Thoracic aorta (tissue), 2 donors: ENCODE measurements at regions not wholly inside any gene's neighbourhood (a gene's known extent, or its start where the extent isn't known, plus 50 kb on each side); places are given as distances from the start of the nearest gene placed in this dataset.

Source experiments
- ATAC-seq: fragments of 150-250 bp; one replicate; pipeline ENCODE4 v1.8.0; 2017; ENCODE audit warnings: low read depth; ENCODE audit not compliant: insufficient number of reproducible peaks, low FRiP score
- DNase-seq: peaks from one replicate; pipeline ENCODE4 v3.0.0-alpha.2; 2020; ENCODE audit warnings: low spot score
- H3K27ac ChIP-seq, 2 donors: fragments of 200-600 bp; sonication (generic); 1 replicate in 1 of 2; 2 replicates in 1 of 2; pipeline ENCODE4 v1.5.1; 2016; ENCODE audit warnings: mild to moderate bottlenecking in 2 of 2, moderate library complexity in 2 of 2
- H3K27me3 ChIP-seq: fragments of 200-600 bp; sonication (generic); replicated peaks from 2 replicates; pipeline ENCODE4 v1.6.0; 2016; ENCODE audit warnings: mild to moderate bottlenecking; ENCODE audit not compliant: insufficient read depth
- H3K36me3 ChIP-seq: fragments of 200-600 bp; sonication (generic); one replicate; pipeline ENCODE4 v1.5.1; 2016
- H3K4me1 ChIP-seq, 2 donors: fragments of 200-600 bp; sonication (generic); 1 replicate in 1 of 2; 2 replicates in 1 of 2; pipeline versions ENCODE4 v1.5.1 to v1.6.0; 2016; ENCODE audit warnings: low read depth in 2 of 2, mild to moderate bottlenecking in 1 of 2; ENCODE audit not compliant: control insufficient read depth in 1 of 2
- H3K4me3 ChIP-seq: fragments of 200-600 bp; sonication (generic); 2 replicates; pipeline ENCODE4 v1.5.1; 2016; ENCODE audit warnings: mild to moderate bottlenecking
- H3K9me3 ChIP-seq: fragments of 200-600 bp; sonication (generic); 2 replicates; pipeline ENCODE4 v1.5.1; 2016
- TF ChIP-seq, protein P1 (sequence below): fragments of 200-600 bp; sonication (generic); IDR thresholded peaks from one replicate; pipeline ENCODE4 v1.5.1; 2019; ENCODE audit warnings: antibody characterized with exemption

DNA sequence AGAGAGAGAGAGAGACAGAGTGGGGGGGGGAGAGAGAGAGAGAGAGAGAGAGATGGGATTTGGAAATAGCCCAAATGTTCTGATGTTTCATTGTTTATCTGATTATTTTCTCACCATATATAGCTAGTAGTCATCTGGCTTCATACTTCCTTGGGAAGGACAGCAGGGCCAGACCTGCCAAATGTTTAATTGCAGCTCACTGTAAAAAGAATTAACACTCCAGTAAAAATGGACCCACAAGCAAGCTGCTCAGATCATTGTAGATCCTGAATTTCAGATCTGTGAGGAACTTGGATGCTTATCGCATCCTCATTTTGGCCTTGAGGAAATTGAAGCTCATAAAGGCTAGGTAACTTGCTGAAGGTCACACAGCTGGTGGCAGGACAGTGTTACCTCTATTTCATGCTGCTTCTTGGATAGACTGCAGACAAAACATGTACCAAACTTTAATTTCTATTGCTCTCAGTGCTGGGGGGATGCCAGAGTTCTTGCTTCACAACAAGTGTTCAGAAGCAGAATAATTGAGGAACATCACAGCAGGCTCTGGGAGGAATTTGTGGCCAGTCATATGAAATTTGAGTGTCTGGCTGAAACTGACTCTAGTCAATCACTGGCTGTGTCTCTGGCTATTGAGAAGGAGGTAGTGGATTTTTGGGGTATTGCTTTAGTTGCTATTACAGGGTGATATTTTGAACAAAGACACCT is 223.5 kb downstream of the PIK3C3 start:
- H3K27ac ChIP-seq, result no peak overlapping the region
- H3K36me3 ChIP-seq, result no peaks in the 10 kb centered on the region
- DNase-seq (no peak), ATAC-seq (no peak)
- H3K4me1 ChIP-seq, result peaks cover 0 to 6% of the 10 kb centered on the region in 2 donors
- TF ChIP-seq, protein P1, sequence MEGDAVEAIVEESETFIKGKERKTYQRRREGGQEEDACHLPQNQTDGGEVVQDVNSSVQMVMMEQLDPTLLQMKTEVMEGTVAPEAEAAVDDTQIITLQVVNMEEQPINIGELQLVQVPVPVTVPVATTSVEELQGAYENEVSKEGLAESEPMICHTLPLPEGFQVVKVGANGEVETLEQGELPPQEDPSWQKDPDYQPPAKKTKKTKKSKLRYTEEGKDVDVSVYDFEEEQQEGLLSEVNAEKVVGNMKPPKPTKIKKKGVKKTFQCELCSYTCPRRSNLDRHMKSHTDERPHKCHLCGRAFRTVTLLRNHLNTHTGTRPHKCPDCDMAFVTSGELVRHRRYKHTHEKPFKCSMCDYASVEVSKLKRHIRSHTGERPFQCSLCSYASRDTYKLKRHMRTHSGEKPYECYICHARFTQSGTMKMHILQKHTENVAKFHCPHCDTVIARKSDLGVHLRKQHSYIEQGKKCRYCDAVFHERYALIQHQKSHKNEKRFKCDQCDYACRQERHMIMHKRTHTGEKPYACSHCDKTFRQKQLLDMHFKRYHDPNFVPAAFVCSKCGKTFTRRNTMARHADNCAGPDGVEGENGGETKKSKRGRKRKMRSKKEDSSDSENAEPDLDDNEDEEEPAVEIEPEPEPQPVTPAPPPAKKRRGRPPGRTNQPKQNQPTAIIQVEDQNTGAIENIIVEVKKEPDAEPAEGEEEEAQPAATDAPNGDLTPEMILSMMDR, result no peak
- H3K4me3 ChIP-seq, result no peak overlapping the region
- no peaks in the 10 kb centered on the region for H3K9me3 ChIP-seq
- H3K27me3 ChIP-seq, result no peaks in the 10 kb centered on the region

DNA sequence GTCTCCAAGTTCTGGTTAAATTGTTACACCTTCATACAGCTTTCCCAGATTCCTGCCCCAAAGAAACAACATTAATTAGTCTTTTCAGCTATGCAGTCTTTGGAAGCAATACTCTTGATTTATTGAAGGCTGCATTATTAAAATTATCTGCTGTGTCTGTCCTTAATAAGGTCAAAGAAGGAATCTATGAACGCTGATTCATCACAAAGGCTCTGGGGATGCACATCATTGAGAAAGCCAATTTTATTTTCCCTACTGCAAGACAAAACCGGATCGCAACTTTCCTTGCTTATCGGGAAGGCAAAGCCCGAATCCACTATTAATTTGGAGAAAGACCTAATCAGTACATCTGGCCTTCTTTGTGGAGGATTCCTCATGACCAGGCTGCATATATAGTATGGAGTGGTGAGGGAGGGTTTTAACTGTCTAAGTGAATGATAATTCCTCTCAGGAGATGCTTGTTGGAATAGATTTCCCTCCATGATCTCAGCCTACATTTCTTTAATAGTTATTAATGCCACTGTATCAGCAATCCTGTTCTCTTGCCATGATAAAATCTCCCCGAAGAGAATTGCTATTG is 224.6 kb downstream of the PIK3C3 start:
- H3K27me3 ChIP-seq, result no peaks in the 10 kb centered on the region
- H3K4me1 ChIP-seq, result peaks cover 0 to 12% of the 10 kb centered on the region in 2 donors
- no peak for ATAC-seq
- H3K27ac ChIP-seq, result no peak overlapping the region
- H3K9me3 ChIP-seq, result no peaks in the 10 kb centered on the region
- DNase-seq, result no peak
- H3K36me3 ChIP-seq, result no peaks in the 10 kb centered on the region
- TF ChIP-seq, protein P1, result no peak
- no peak overlapping the region for H3K4me3 ChIP-seq

DNA sequence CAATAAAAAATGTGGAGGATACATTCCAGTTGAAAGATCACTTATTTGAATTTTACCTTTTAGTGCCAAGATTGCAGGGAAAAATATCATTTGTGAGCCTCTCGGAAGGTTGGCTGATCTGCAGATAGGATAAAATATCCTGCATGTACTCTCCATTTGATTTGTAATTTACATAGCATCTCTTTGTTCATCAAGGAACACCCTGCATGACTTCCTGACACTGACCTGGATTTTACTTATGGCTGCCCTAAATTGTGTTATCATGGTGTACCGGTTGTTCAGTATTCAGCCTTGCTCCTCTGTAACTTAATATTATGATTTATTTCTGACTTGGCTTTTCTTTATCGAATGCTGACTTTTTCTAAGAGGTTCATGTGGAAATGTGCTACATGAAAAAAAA is 226.4 kb downstream of the PIK3C3 start:
- Histone ChIP-seq H3K36me3 (no peaks in the 10 kb centered on the region), H3K4me3 (no peak overlapping the region), H3K9me3 (no peaks in the 10 kb centered on the region), H3K27ac (no peak overlapping the region), H3K27me3 (no peaks in the 10 kb centered on the region), H3K4me1 (peaks cover 0 to 12% of the 10 kb centered on the region in 2 donors)
- ATAC-seq, result no peak
- DNase-seq, result no peak
- TF ChIP-seq, protein P1, result no peak

DNA sequence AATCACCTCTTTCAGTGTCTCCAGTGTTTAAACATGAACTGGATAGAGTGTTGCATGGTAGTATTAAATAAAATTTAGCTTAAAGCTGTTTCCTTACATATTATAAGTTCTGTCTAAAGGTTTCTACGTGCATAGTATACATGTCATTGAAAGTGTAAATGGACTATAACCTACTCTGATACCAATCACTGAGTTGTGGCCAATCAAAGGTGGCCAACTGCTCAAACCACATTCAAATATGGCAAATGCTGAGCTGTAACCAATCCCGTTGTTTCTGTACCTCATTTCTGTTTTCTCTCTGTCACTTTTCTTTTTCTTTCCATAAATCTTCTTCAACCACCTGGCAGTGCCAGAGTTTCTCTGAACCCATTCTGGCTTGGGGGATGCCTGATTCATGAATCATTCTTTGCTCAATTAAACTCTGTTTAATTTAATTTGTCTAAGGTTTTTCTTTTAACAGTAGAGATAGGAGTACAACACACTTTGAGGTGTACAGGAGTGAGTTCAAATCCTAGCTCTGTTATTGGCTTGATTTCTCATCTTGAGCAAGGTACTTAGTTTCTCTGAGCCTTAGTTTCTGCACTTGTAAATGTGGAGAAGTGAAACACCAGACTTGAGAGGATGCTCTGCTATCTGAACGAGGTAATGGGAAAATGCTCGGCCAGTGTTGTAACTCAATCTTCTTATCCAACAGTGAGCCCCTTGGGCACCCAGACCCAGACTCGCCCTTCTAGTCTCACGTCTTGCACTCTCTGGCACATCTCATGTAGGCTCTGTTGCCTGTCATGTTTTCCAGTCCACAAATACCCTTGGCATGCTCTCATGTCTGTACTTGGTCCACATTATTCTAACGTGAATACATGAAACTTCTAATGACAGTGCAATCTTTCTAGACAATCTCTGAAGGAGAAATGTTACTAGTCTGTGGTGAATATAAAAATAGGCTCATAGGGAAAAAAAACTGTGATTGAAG is 228.0 kb downstream of the PIK3C3 start:
- Histone ChIP-seq H3K27me3 (no peaks in the 10 kb centered on the region), H3K4me1 (peaks cover 0 to 12% of the 10 kb centered on the region in 2 donors), H3K9me3 (no peaks in the 10 kb centered on the region), H3K36me3 (no peaks in the 10 kb centered on the region), H3K27ac (no peak overlapping the region), H3K4me3 (no peak overlapping the region)
- TF ChIP-seq, protein P1, result no peak
- DNase-seq (no peak), ATAC-seq (peak; percentile 72)

DNA sequence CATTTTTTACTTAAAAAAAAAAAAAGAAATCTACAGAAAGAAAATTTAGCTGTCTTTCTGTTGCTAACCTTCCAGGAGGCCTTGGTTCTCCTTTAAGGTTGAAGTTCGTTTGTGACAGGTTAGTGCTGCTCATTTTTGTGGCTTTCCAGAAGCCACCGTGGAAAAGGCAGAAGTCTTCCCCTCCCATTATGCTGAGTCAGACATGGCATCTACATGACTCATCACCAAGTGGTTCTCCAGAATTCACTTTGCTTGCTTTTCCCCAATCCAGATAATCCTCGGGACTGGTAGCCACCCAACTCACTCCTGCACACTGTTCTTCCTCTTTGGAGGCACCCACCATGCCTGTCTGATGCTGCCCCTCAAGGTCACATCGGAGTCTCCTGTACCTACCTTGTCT is 228.7 kb downstream of the PIK3C3 start:
- H3K4me1 ChIP-seq, result peaks cover 0 to 12% of the 10 kb centered on the region in 2 donors
- no peaks in the 10 kb centered on the region for H3K36me3 ChIP-seq
- no peaks in the 10 kb centered on the region for H3K27me3 ChIP-seq
- DNase-seq (no peak), ATAC-seq (peak; percentile 61)
- H3K27ac ChIP-seq, result no peak overlapping the region
- H3K4me3 ChIP-seq, result no peak overlapping the region
- no peaks in the 10 kb centered on the region for H3K9me3 ChIP-seq
- TF ChIP-seq, protein P1, result no peak
